ENCODE measurements at regions not wholly inside any gene's neighbourhood (a gene's known extent, or its start where the extent isn't known, plus 50 kb on each side); places are given as distances from the start of the nearest gene placed in this dataset.

DNA sequence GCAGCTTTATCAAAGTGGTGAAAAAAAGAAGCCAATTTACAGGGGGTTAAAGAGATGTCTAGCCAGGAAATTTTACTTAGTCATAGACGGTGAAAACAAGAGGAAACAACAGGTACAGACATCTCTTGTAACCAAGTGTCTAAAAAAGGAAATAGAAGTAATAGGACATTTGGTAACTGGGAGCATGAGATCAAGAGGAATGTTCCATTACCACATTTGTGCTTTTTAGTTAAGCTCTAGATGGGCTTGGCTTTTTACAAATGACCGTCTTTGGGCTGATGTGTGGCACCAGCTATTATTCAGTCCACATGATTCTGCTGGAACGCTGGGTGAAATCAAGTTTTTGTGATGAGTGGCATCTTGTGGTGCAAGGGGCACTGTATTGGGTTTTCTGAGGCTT lies 179.5 kb downstream of the SMIM20 start:
- H3K4me3 ChIP-seq = no peak overlapping the region
- H3F3A ChIP-seq (ENCODE audit: insufficient read depth, low read depth) = peaks cover 9% of the 10 kb centered on the region
- H4K20me1 ChIP-seq (ENCODE audit: insufficient read depth) = no peaks in the 10 kb centered on the region
- no peak overlapping the region for H3K4me2 ChIP-seq
- intact Hi-C loops (cut with micrococcal nuclease; ENCODE audit: unreplicated experiment) = no loop called here
- H3K9me2 ChIP-seq (ENCODE audit: insufficient read depth) = no peaks in the 10 kb centered on the region
- H3K27ac ChIP-seq = no peak overlapping the region
- H2AFZ ChIP-seq = no peak overlapping the region
- no peaks in the 10 kb centered on the region for H3K79me2 ChIP-seq (ENCODE audit: low read depth)
- no peak for DNase-seq
- ChIA-PET POLR2A (ENCODE audit: unreplicated experiment) (no interaction called here), CTCF (no interaction called here)
- peaks cover 10% of the 10 kb centered on the region for H3K4me1 ChIP-seq (replicated peaks; ENCODE audit: insufficient read depth)
- TF ChIP-seq EZH2 (IDR thresholded peaks at IDR 0.05; ENCODE audit: low read depth) = no peak
- TF ChIP-seq, protein P1, sequence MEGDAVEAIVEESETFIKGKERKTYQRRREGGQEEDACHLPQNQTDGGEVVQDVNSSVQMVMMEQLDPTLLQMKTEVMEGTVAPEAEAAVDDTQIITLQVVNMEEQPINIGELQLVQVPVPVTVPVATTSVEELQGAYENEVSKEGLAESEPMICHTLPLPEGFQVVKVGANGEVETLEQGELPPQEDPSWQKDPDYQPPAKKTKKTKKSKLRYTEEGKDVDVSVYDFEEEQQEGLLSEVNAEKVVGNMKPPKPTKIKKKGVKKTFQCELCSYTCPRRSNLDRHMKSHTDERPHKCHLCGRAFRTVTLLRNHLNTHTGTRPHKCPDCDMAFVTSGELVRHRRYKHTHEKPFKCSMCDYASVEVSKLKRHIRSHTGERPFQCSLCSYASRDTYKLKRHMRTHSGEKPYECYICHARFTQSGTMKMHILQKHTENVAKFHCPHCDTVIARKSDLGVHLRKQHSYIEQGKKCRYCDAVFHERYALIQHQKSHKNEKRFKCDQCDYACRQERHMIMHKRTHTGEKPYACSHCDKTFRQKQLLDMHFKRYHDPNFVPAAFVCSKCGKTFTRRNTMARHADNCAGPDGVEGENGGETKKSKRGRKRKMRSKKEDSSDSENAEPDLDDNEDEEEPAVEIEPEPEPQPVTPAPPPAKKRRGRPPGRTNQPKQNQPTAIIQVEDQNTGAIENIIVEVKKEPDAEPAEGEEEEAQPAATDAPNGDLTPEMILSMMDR (conservative IDR thresholded peaks at IDR 0.05) = no peak
- BruUV-seq (replicated peaks) = no TSS peak
- H3K9me3 ChIP-seq (ENCODE audit: insufficient read depth, low read depth) = 0 out of 2 replicates have a peak, but pooled peaks cover 4% of the 10 kb centered on the region
- no peaks in the 10 kb centered on the region for H3K27me3 ChIP-seq (ENCODE audit: insufficient read depth, low read depth)
- H3K36me3 ChIP-seq (ENCODE audit: low read depth) = no peaks in the 10 kb centered on the region

DNA sequence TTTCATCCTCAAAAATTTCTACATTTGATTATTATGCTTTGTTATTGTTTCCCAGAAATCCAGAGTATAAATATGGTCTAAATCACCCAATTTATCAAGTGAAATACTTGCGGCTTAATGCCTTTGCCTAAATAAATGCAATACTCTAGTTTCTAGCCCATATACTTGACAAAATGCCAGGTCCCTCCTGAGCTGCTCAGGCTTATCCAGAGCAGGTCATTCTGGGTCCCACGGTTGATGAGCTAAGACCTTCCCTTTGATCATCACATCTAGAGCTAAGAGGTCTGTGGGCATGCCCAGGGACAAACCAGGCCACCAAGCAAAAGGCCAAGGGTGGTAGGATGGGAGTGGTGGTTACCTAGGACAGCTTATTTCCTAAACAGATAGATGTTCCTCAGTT lies 180.1 kb downstream of the SMIM20 start:
- no peak overlapping the region for H3K4me3 ChIP-seq
- no peaks in the 10 kb centered on the region for H3K36me3 ChIP-seq (ENCODE audit: low read depth)
- H3K79me2 ChIP-seq (ENCODE audit: low read depth) = no peaks in the 10 kb centered on the region
- H3F3A ChIP-seq (ENCODE audit: insufficient read depth, low read depth) = peaks cover 4% of the 10 kb centered on the region; the same call in 1 of the 2 replicates
- H3K9me3 ChIP-seq (ENCODE audit: insufficient read depth, low read depth) = 0 out of 2 replicates have a peak, but pooled peaks cover 4% of the 10 kb centered on the region
- no peak overlapping the region for H3K4me2 ChIP-seq
- intact Hi-C loops (cut with micrococcal nuclease; ENCODE audit: unreplicated experiment) = no loop called here
- peaks cover 5% of the 10 kb centered on the region for H3K4me1 ChIP-seq (replicated peaks; ENCODE audit: insufficient read depth)
- no peak overlapping the region for H2AFZ ChIP-seq
- H4K20me1 ChIP-seq (ENCODE audit: insufficient read depth) = no peaks in the 10 kb centered on the region
- no peaks in the 10 kb centered on the region for H3K9me2 ChIP-seq (ENCODE audit: insufficient read depth)
- H3K27ac ChIP-seq = no peak overlapping the region
- ChIA-PET POLR2A (ENCODE audit: unreplicated experiment) (no interaction called here), CTCF (no interaction called here)
- no TSS peak for BruUV-seq (replicated peaks)
- H3K27me3 ChIP-seq (ENCODE audit: insufficient read depth, low read depth) = no peaks in the 10 kb centered on the region
- no peak for DNase-seq
- no peak for TF ChIP-seq EZH2 (IDR thresholded peaks at IDR 0.05; ENCODE audit: low read depth)
- TF ChIP-seq, protein P1 (conservative IDR thresholded peaks at IDR 0.05) = no peak

DNA sequence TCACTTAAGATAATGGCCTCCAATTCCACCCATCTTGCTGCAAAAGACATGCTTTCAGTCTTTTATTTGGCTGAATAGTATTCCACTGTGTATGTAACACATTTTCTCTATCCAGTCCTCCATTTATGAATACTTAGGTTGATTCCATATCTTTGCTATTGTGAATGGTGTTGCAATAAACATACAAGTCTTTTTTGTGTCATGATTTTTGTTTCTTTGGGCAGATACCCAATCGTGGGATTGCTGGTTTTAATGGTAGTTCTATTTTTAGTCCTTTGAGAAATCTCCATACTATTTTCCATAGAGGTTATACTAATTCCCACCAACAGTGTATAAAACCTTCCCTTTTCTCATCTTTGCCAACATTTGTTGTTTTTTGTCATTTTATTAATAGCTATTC lies 180.9 kb downstream of the SMIM20 start:
- H2AFZ ChIP-seq = no peak overlapping the region
- CTCF ChIA-PET = interaction anchor here (1.2 kb wide), 1 partner anchor 230 kb away, joined by 3 read pairs; no protein-coding TSS in a partner anchor
- H3K4me2 ChIP-seq = no peak overlapping the region
- no peaks in the 10 kb centered on the region for H4K20me1 ChIP-seq (ENCODE audit: insufficient read depth)
- H3K9me3 ChIP-seq (ENCODE audit: insufficient read depth, low read depth) = 0 out of 2 replicates have a peak, but pooled peaks cover 4% of the 10 kb centered on the region
- no peaks in the 10 kb centered on the region for H3F3A ChIP-seq (ENCODE audit: insufficient read depth, low read depth)
- POLR2A ChIA-PET (ENCODE audit: unreplicated experiment) = no interaction called here
- H3K4me1 ChIP-seq (replicated peaks; ENCODE audit: insufficient read depth) = no peaks in the 10 kb centered on the region
- no peak for TF ChIP-seq EZH2 (IDR thresholded peaks at IDR 0.05; ENCODE audit: low read depth)
- TF ChIP-seq, protein P1 (conservative IDR thresholded peaks at IDR 0.05) = no peak
- H3K9me2 ChIP-seq (ENCODE audit: insufficient read depth) = no peaks in the 10 kb centered on the region
- H3K27me3 ChIP-seq (ENCODE audit: insufficient read depth, low read depth) = no peaks in the 10 kb centered on the region
- H3K79me2 ChIP-seq (ENCODE audit: low read depth) = no peaks in the 10 kb centered on the region
- no peaks in the 10 kb centered on the region for H3K36me3 ChIP-seq (ENCODE audit: low read depth)
- H3K27ac ChIP-seq = no peak overlapping the region
- DNase-seq = no peak
- no TSS peak for BruUV-seq (replicated peaks)
- no peak overlapping the region for H3K4me3 ChIP-seq
- intact Hi-C loops (cut with micrococcal nuclease; ENCODE audit: unreplicated experiment) = no loop called here

All from PC-9 (cell line).